Vagina (tissue), 2 donors: ENCODE measurements at regions not wholly inside any gene's neighbourhood (a gene's known extent, or its start where the extent isn't known, plus 50 kb on each side); places are given as distances from the start of the nearest gene placed in this dataset.

ENCODE experiments used
- DNase-seq, 2 donors: peaks; one replicate each; pipeline ENCODE4 v3.0.0-alpha.2; 2017; ENCODE audit errors: extremely low spot score in 2 of 2
- H3K27ac ChIP-seq: fragments of 200-600 bp; sonication (generic); one replicate; pipeline ENCODE4 v1.5.1; 2019
- H3K27me3 ChIP-seq: fragments of 200-600 bp; sonication (generic); one replicate; pipeline ENCODE4 v1.5.1; 2019
- H3K36me3 ChIP-seq, 2 donors: fragments of 200-600 bp; sonication (generic); one replicate each; pipeline ENCODE4 v1.5.1; 2017 to 2019
- H3K4me1 ChIP-seq: fragments of 200-600 bp; sonication (generic); one replicate; pipeline ENCODE4 v1.5.1; 2019
- H3K4me3 ChIP-seq, 2 donors: fragments of 200-600 bp; sonication (generic); 1 replicate in 1 of 2; 2 replicates in 1 of 2; pipeline ENCODE4 v1.5.1; 2016 to 2019
- H3K9me3 ChIP-seq: fragments of 200-600 bp; sonication (generic); one replicate; pipeline ENCODE4 v1.5.1; 2019
- CTCF ChIP-seq, 3 experiments: fragments of 450-650 bp in 2 of 3; fragments of 200-600 bp in 1 of 3; sonication (generic) in 1 of 3; IDR thresholded peaks; one replicate each; pipeline ENCODE4 v1.5.1; 2017 to 2019; ENCODE audit warnings: antibody characterized with exemption in 3 of 3, mild to moderate bottlenecking in 2 of 3, moderate library complexity in 2 of 3
- POLR2A ChIP-seq, 2 donors: fragments of 450-650 bp; IDR thresholded peaks; one replicate each; pipeline ENCODE4 v1.6.1; 2017; ENCODE audit warnings: antibody characterized with exemption in 2 of 2, mild to moderate bottlenecking in 2 of 2, moderate library complexity in 2 of 2
- POLR2AphosphoS5 ChIP-seq, 2 donors: sonication (generic); formaldehyde crosslinking; IDR thresholded peaks; one replicate each; pipeline ENCODE4 v1.9.0; 2017; ENCODE audit warnings: antibody characterized with exemption in 2 of 2, mild to moderate bottlenecking in 2 of 2, low read depth in 1 of 2; ENCODE audit not compliant: insufficient read depth in 1 of 2
- intact Hi-C: fragments of 100-400 bp; cut with DNase I; formaldehyde crosslinking; loops from one replicate; pipeline ENCODE4 v1.15.1; 2023

GRCh38 chr1:55888685-55889317 lies 673.6 kb upstream of the USP24 start:
- Histone ChIP-seq H3K4me1 (no peaks in the 10 kb centered on the region), H3K27me3 (no peaks in the 10 kb centered on the region), H3K9me3 (no peaks in the 10 kb centered on the region), H3K4me3 (no peak overlapping the region), H3K36me3 (no peaks in the 10 kb centered on the region), H3K27ac (no peak overlapping the region)
- TF ChIP-seq POLR2AphosphoS5 (IDR thresholded peaks at IDR 0.05; ENCODE audit: insufficient read depth in 1 of 2, low read depth in 1 of 2) (no peak), CTCF (IDR thresholded peaks at IDR 0.05) (no peak), POLR2A (IDR thresholded peaks at IDR 0.05) (no peak)
- DNase-seq = no peak
- intact Hi-C loops = no loop called here

GRCh38 chr1:55886856-55887712 lies 671.9 kb upstream of the USP24 start:
- no peaks in the 10 kb centered on the region for H3K9me3 ChIP-seq
- intact Hi-C loops = no loop called here
- no peak overlapping the region for H3K4me3 ChIP-seq
- H3K4me1 ChIP-seq = no peaks in the 10 kb centered on the region
- DNase-seq = no peak
- no peaks in the 10 kb centered on the region for H3K36me3 ChIP-seq
- TF ChIP-seq POLR2A (IDR thresholded peaks at IDR 0.05) (no peak), CTCF (IDR thresholded peaks at IDR 0.05) (no peak), POLR2AphosphoS5 (IDR thresholded peaks at IDR 0.05; ENCODE audit: insufficient read depth in 1 of 2, low read depth in 1 of 2) (no peak)
- H3K27ac ChIP-seq = peak overlapping the region; percentile 31
- H3K27me3 ChIP-seq = no peaks in the 10 kb centered on the region

- intact Hi-C loops = no loop called here
- Histone ChIP-seq H3K4me3 (no peak overlapping the region), H3K27me3 (no peaks in the 10 kb centered on the region), H3K9me3 (no peaks in the 10 kb centered on the region), H3K27ac (no peak overlapping the region), H3K36me3 (no peaks in the 10 kb centered on the region), H3K4me1 (no peaks in the 10 kb centered on the region)
- TF ChIP-seq POLR2AphosphoS5 (IDR thresholded peaks at IDR 0.05; ENCODE audit: insufficient read depth in 1 of 2, low read depth in 1 of 2) (no peak), POLR2A (IDR thresholded peaks at IDR 0.05) (no peak), CTCF (IDR thresholded peaks at IDR 0.05) (no peak)
- no peak for DNase-seq
Measured at GRCh38 chr1:55885619-55886018, 670.5 kb upstream of the USP24 start.

- Histone ChIP-seq H3K9me3 (no peaks in the 10 kb centered on the region), H3K36me3 (no peaks in the 10 kb centered on the region), H3K27ac (no peak overlapping the region), H3K4me3 (no peak overlapping the region), H3K4me1 (no peaks in the 10 kb centered on the region), H3K27me3 (no peaks in the 10 kb centered on the region)
- TF ChIP-seq POLR2A (IDR thresholded peaks at IDR 0.05) = no peak
- DNase-seq = no peak
- intact Hi-C loops = no loop called here
Measured at GRCh38 chr1:55882931-55883330, 667.8 kb upstream of the USP24 start.

GRCh38 chr1:55879346-55879745 lies 664.2 kb upstream of the USP24 start:
- intact Hi-C loops = no loop called here
- no peaks in the 10 kb centered on the region for H3K36me3 ChIP-seq
- no peaks in the 10 kb centered on the region for H3K4me1 ChIP-seq
- H3K27ac ChIP-seq = no peak overlapping the region
- TF ChIP-seq CTCF (IDR thresholded peaks at IDR 0.05) (no peak), POLR2A (IDR thresholded peaks at IDR 0.05) (no peak), POLR2AphosphoS5 (IDR thresholded peaks at IDR 0.05; ENCODE audit: insufficient read depth in 1 of 2, low read depth in 1 of 2) (no peak)
- no peak overlapping the region for H3K4me3 ChIP-seq
- no peaks in the 10 kb centered on the region for H3K27me3 ChIP-seq
- H3K9me3 ChIP-seq = no peaks in the 10 kb centered on the region
- DNase-seq = no peak
